HG02798 (cell line): ENCODE measurements at regions not wholly inside any gene's neighbourhood (a gene's known extent, or its start where the extent isn't known, plus 50 kb on each side); places are given as distances from the start of the nearest gene placed in this dataset.

Experiments used
- ATAC-seq: cut with Tn5 transposase; IDR thresholded peaks from one replicate; pipeline ENCODE4 v1.9.1; 2021; ENCODE audit warnings: mild to moderate bottlenecking; ENCODE audit not compliant: unreplicated experiment, poor library complexity

DNA sequence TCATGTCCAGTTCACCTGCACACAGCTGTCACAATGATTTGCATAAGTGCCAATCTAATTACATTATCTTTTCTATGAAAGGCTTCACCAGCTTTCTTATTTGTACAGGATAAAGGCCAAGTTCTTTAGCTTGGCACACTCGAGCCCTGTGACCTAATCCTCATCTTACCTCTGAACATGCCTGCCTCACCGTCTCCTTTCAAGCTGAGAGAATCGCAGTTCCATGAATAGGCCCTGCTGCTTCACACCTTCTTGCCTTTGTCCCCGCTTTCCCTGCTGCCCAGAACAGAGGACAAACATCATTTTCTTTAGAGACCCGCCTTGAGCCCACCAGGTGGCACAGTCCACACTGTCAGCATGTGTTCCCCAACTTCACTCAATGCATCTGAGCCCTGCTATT lies 1094.7 kb downstream of the BCL11A start:
- no peak for ATAC-seq

- no peak for ATAC-seq
Measured at GRCh38 chr2:59456285-59456684, 1097.2 kb downstream of the BCL11A start.

- ATAC-seq = no peak
Measured at GRCh38 chr2:59449274-59449673, 1104.2 kb downstream of the BCL11A start.

DNA sequence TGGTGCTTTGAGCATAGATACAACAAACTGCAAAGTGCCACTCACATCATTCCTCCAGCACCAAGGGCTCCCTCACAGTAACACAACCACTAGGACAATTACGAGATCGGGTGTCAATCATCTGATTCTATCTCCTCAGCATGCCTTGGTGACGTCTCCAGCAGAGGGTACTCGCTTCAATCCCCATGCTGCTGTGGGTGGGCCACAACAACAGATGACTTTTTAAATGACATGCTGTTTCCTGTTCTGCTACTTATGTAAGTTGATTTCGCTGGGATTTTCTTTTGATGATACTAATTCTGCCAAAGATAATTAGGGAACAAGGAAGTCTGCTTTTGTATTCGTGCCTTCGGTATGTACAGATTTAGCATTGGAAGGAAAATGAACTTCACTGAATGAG lies 1113.0 kb downstream of the BCL11A start:
- ATAC-seq = no peak

GRCh38 chr2:59435635-59436034 lies 1117.8 kb downstream of the BCL11A start:
- ATAC-seq = no peak

DNA sequence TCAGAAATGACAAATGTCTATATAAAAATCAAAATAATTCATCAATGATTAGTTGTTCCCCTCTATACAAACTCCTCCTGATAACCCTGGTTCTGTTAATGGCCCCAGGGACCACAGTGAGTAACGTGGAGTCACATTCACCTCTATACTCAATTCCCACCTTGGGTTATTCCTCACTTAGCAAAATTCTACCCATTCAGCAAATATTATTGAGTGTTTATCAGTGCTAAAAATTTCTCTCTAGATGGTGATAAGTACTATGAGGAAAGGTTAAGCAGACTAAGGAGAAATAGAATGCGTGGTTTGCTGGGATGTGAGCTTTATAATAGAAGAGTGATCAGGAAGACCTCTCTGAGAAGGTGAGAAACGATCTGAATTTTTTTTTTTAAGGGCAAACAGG lies 1124.5 kb downstream of the BCL11A start:
- ATAC-seq = no peak

- ATAC-seq = no peak
Measured at GRCh38 chr2:59427980-59428379, 1125.5 kb downstream of the BCL11A start.

- ATAC-seq = no peak
Measured at GRCh38 chr2:59425247-59425646, 1128.2 kb downstream of the BCL11A start.

DNA sequence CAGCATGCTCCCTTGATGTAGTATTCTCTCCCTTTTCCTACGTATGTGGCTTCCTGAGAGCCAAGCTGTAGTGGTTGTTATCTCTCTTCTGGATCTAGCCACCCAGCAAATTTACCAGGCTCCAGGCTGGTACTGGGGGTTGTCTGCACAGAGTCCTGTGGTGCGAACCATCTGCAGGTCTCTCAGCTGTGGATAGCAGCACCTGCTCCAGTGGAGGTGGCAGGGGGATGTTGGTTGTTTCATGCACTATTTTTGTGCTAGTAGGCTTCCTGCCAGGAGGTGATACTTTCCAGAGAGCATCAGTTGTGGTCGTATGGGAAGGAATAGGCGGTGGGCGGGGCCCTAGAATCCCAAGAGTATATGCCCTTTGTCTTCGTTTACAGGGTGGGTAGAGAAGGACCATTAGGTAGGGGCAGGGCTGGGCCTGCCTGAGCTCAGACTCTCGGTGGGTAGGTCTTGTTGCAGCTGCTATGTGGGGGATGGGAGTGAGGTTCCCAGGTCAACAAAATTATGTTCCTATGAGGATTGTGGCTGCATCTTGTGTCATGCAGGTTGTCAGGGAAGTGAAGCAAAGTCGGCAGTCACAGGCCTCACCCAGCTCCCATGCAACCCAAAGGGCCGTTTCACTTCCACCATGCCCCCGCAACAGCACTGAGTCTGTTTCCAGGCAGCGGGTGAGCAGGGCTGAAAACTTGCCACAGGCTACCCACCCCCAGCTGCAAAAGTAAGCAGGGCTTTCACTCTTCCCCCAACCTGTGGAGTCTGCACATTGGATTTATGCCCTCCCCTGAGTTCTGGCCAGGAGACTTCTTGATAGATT lies 1139.5 kb downstream of the BCL11A start:
- ATAC-seq = no peak

- no peak for ATAC-seq
Measured at GRCh38 chr2:59399126-59399525, 1154.3 kb downstream of the BCL11A start.

- no peak for ATAC-seq
Measured at GRCh38 chr2:59398081-59398480, 1155.4 kb downstream of the BCL11A start.

DNA sequence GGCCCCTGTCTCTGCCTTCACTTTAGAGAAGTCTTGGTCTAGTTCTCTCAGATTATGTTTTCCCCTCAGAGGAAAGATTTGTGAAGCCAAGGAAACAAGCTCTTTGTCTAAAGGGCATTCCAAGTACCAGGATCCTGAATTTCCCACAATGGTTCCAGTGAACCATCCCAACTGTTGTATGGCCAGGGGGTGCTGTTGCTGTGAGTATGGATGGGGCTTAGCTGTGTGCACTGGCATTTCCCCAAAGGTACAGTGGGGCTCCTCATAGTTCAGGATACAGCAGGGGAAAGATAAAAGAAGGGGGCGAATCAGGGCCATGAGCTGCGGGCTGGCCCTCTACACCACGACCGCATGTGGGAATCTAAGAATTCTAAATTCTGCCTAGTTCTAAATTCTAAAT lies 1154.0 kb upstream of the FANCL start:
- ATAC-seq = no peak

DNA sequence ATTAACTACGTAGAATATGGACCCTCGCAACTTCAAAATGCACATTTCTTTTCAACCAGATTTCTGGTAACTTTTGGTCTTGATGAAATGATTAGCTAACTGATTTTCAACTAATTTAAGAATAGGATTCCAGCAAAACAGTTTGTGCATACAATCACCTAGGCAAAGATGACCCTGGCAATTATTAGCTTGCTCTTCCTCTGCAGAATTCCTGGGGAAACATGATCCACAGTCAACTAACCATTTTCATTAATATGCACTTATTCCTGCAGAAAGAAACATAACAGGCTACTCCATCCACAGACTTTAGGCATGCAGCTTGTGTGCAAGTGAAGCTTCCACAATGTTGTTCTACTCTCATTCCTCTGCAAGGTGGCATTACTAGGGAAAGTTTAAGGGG lies 1150.8 kb upstream of the FANCL start:
- ATAC-seq = no peak

DNA sequence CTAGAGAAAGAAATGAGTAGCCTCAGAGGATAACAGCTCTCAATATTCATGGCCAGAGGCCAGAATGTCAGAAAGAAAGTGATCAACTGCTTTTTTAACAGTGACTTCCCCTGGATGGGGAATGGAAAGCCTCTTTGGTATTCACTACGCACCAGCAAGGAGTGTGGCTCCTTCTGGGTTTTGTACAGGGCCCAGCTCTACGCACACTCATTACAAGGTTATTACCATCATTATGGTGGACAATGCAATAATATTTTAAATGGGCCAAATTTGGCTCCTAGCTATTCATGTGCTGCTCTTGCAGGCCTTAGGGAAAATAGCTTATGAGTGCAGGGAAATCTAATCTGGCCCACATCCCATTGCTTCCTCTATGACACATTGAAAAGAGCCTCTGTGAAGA lies 1149.5 kb upstream of the FANCL start:
- ATAC-seq = no peak

GRCh38 chr2:59389240-59389639 lies 1148.1 kb upstream of the FANCL start:
- no peak for ATAC-seq

DNA sequence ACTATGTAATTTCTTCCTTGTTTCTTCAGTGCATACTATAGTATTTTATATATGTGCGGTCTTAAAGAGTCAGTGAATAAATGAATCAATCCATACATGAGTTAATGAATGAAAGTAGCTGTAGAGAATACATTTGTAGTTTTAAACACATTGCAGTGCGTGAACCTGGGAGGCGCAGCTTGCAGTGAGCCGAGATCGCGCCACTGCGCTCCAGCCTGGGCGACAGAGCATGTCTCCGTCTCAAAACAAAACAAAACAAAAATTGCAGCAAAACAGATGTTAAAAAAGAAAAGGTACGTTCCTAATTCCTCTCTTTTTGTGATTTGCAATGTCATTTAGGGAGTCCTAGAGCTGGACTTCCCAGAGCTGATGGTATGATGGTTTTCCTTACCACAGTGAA lies 1144.8 kb upstream of the FANCL start:
- no peak for ATAC-seq

DNA sequence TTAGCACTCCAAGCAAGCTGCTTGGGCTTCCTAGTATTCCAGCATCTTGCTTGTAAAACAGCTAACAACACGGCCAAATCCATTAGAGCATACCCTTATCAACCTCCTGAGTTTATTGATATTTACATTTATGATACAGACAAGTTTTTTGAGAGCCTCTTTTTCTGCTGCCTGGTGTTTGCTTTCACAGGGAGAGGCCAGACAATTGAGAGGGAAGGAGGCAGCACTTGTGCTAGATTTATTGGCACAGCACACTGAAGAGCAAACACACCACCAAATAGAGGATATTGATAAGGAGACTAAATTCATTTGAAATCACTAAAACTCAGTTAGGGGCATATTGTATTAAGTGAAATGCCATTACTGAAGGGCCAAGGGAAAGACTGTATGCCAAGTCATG lies 1142.3 kb upstream of the FANCL start:
- ATAC-seq = no peak

GRCh38 chr2:59378127-59378526 lies 1137.0 kb upstream of the FANCL start:
- ATAC-seq = no peak

- ATAC-seq = no peak
Measured at GRCh38 chr2:59366288-59366687, 1125.2 kb upstream of the FANCL start.

DNA sequence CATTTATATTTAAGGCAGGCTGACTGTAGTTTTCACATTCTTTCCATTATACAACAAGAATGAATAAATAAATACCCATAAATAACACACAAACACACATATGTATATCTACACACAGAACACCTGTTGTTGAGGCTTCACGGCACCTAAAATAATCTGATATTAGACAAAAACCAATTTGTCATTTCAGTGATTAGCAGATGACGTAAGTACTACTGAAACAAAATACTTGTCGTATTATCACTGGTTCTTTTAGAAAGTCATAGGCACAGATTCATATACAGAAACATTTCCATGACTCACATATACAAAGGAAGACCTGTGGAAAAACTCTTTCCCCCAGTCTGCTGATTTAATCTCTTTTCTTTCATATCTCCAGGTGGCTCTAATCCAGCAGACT lies 1113.4 kb upstream of the FANCL start:
- no peak for ATAC-seq

GRCh38 chr2:59353306-59353921 lies 1112.3 kb upstream of the FANCL start:
- no peak for ATAC-seq

- no peak for ATAC-seq
Measured at GRCh38 chr2:59342166-59342565, 1101.0 kb upstream of the FANCL start.
